PC-3 (cell line): ENCODE measurements at regions not wholly inside any gene's neighbourhood (a gene's known extent, or its start where the extent isn't known, plus 50 kb on each side); places are given as distances from the start of the nearest gene placed in this dataset.

Experiments used
- EZH2 ChIP-seq: fragments of 300-600 bp; sonication (generic); IDR thresholded peaks from one replicate; pipeline ENCODE4 v1.6.1; 2017; ENCODE audit warnings: antibody characterized with exemption, mild to moderate bottlenecking, low read length; ENCODE audit not compliant: unreplicated experiment
- EZH2phosphoT487 ChIP-seq: fragments of 300-600 bp; sonication (generic); IDR thresholded peaks from 2 replicates; pipeline ENCODE4 v1.6.1; 2018; ENCODE audit warnings: mild to moderate bottlenecking, antibody characterized with exemption, low read length, borderline replicate concordance
- TF ChIP-seq, protein P1 (sequence below): fragments of 300-600 bp; sonication (generic); conservative IDR thresholded peaks from 2 replicates; pipeline ENCODE4 v1.5.1; 2017; ENCODE audit warnings: antibody characterized with exemption, low read depth, mild to moderate bottlenecking, low read length

DNA sequence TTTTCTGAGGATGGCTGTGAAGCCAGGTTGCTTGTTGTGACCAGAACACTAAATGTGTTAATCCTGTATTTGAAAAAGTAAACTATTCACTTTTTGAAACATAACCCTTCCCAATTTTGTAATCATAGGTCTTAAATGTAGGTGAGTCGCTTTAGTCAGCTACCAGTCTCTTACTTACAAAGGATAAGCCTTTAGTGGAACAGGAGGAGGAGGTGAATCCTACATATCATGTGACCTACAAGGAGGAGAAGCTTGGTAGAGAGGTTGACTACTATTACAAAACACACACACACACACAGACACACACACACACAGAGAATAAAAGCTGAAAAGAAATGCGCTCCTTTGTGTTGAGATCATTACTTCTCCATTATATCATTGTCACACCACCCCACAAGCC, 59.9 kb upstream of the SPAG16 start:
- TF ChIP-seq, protein P1, sequence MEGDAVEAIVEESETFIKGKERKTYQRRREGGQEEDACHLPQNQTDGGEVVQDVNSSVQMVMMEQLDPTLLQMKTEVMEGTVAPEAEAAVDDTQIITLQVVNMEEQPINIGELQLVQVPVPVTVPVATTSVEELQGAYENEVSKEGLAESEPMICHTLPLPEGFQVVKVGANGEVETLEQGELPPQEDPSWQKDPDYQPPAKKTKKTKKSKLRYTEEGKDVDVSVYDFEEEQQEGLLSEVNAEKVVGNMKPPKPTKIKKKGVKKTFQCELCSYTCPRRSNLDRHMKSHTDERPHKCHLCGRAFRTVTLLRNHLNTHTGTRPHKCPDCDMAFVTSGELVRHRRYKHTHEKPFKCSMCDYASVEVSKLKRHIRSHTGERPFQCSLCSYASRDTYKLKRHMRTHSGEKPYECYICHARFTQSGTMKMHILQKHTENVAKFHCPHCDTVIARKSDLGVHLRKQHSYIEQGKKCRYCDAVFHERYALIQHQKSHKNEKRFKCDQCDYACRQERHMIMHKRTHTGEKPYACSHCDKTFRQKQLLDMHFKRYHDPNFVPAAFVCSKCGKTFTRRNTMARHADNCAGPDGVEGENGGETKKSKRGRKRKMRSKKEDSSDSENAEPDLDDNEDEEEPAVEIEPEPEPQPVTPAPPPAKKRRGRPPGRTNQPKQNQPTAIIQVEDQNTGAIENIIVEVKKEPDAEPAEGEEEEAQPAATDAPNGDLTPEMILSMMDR, result no peak
- TF ChIP-seq EZH2 (no peak), EZH2phosphoT487 (no peak)
